IMR-90 (cell line): ENCODE measurements at regions not wholly inside any gene's neighbourhood (a gene's known extent, or its start where the extent isn't known, plus 50 kb on each side); places are given as distances from the start of the nearest gene placed in this dataset.
"Not testable (repeated sequence)": the region's sequence is repeated elsewhere in the genome, so short reads cannot be mapped to it uniquely, and the experiment has no call there.

Experiments
- ATAC-seq: fragments of 200-7000 bp; cut with Tn5 transposase; 2 replicates; pipeline ENCODE4 v1.9.1; 2020; ENCODE audit warnings: low read depth, mild to moderate bottlenecking, moderate library complexity
- BruUV-seq: library from RNA; stranded (reverse); fragments of 400-500 nt; replicated peaks from 2 replicates; lab custom pipeline; 2021; lab: Mats Ljungman, UMichigan
- CTCF ChIA-PET: fragments of 300-600 bp; formaldehyde crosslinking; extraction: SDS; loops from one replicate; lab custom pipeline; 2021; ENCODE audit warnings: antibody characterized with exemption; lab: Yijun Ruan, JAX
- POLR2A ChIA-PET: fragments of 300-600 bp; sonication (Branson Sonifier 250); formaldehyde crosslinking; loops from one replicate; lab custom pipeline; 2022; ENCODE audit warnings: antibody characterized with exemption; ENCODE audit not compliant: unreplicated experiment; lab: Charles Lee
- DNase-seq: peaks from one replicate; pipeline ENCODE4 v3.0.0; 2013
- H2AFZ ChIP-seq: replicated peaks from 2 replicates; pipeline ENCODE3; 2013; ENCODE audit warnings: low read length, mild to moderate bottlenecking; ENCODE audit not compliant: poor library complexity
- H2AK5ac ChIP-seq: 2 replicates; pipeline ENCODE4 v1.6.1; 2013; ENCODE audit warnings: low read depth, low read length, inconsistent platforms
- H2AK9ac ChIP-seq: replicated peaks from 2 replicates; pipeline ENCODE3; 2013; ENCODE audit warnings: mild to moderate bottlenecking, low read depth, low read length, moderate library complexity; ENCODE audit not compliant: poor library complexity
- H2BK120ac ChIP-seq: 2 replicates; pipeline ENCODE4 v1.6.1; 2013; ENCODE audit warnings: low read depth, low read length, inconsistent platforms
- H2BK15ac ChIP-seq: 3 replicates; pipeline ENCODE4 v1.6.1; 2013; ENCODE audit warnings: low read depth, low read length, inconsistent platforms
- H2BK20ac ChIP-seq: 2 replicates; pipeline ENCODE4 v1.6.1; 2013; ENCODE audit warnings: low read depth, mild to moderate bottlenecking, inconsistent platforms, low read length, moderate library complexity
- H2BK5ac ChIP-seq: 2 replicates; pipeline ENCODE4 v1.6.1; 2013; ENCODE audit warnings: mild to moderate bottlenecking, low read depth, low read length, inconsistent platforms; ENCODE audit not compliant: poor library complexity, severe bottlenecking
- H3K14ac ChIP-seq: replicated peaks from 2 replicates; pipeline ENCODE4 v1.6.1; 2013; ENCODE audit warnings: low read depth, low read length, inconsistent platforms
- H3K18ac ChIP-seq: 2 replicates; pipeline ENCODE4 v1.6.1; 2013; ENCODE audit warnings: low read depth, low read length, control low read depth
- H3K23ac ChIP-seq: 2 replicates; pipeline ENCODE4 v1.6.1; 2013; ENCODE audit warnings: low read depth, low read length, inconsistent platforms
- H3K27ac ChIP-seq: 2 replicates; pipeline ENCODE4 v1.5.1; 2013; ENCODE audit warnings: mild to moderate bottlenecking, control low read depth, low read length; ENCODE audit not compliant: insufficient read depth
- H3K27me3 ChIP-seq: 2 replicates; pipeline ENCODE4 v1.6.1; 2013; ENCODE audit warnings: low read length; ENCODE audit not compliant: control insufficient read depth, insufficient read depth
- H3K36me3 ChIP-seq: 2 replicates; pipeline ENCODE4 v1.6.1; 2013; ENCODE audit warnings: low read length, mixed read lengths; ENCODE audit not compliant: control insufficient read depth, insufficient read depth
- H3K4ac ChIP-seq: 2 replicates; pipeline ENCODE4 v1.6.1; 2013; ENCODE audit warnings: low read depth, low read length, inconsistent platforms
- H3K4me1 ChIP-seq: 2 replicates; pipeline ENCODE4 v1.6.1; 2013; ENCODE audit warnings: low read length, mixed read lengths; ENCODE audit not compliant: control insufficient read depth, insufficient read depth
- H3K4me2 ChIP-seq: 2 replicates; pipeline ENCODE4 v1.6.1; 2013; ENCODE audit warnings: low read depth, mild to moderate bottlenecking, control low read depth, low read length, moderate library complexity
- H3K4me3 ChIP-seq: 2 replicates; pipeline ENCODE4 v1.5.1; 2013; ENCODE audit warnings: low read depth, mild to moderate bottlenecking, control low read depth, low read length, moderate library complexity; ENCODE audit not compliant: insufficient read depth
- H3K56ac ChIP-seq: 2 replicates; pipeline ENCODE4 v1.6.1; 2013; ENCODE audit warnings: low read length, inconsistent platforms; ENCODE audit not compliant: insufficient read depth; ENCODE audit errors: extremely low read depth
- H3K79me1 ChIP-seq, 2 experiments: 2 replicates each; pipeline ENCODE4 v1.6.1; 2013; ENCODE audit warnings: low read length in 2 of 2, inconsistent platforms in 1 of 2, low read depth in 1 of 2
- H3K9ac ChIP-seq: 2 replicates; pipeline ENCODE4 v1.6.1; 2013; ENCODE audit warnings: low read depth, low read length, control low read depth
- H3K9me1 ChIP-seq: 2 replicates; pipeline ENCODE4 v1.6.1; 2013; ENCODE audit warnings: low read length, inconsistent platforms; ENCODE audit not compliant: insufficient read depth
- H3K9me3 ChIP-seq: 2 replicates; pipeline ENCODE4 v1.6.1; 2013; ENCODE audit warnings: low read length; ENCODE audit not compliant: control insufficient read depth, insufficient read depth
- H4K20me1 ChIP-seq: 2 replicates; pipeline ENCODE4 v1.6.1; 2013; ENCODE audit warnings: low read length, inconsistent platforms; ENCODE audit not compliant: insufficient read depth
- H4K5ac ChIP-seq: 2 replicates; pipeline ENCODE4 v1.6.1; 2013; ENCODE audit warnings: mild to moderate bottlenecking, low read depth, low read length, control low read depth
- H4K8ac ChIP-seq, 2 experiments: 2 replicates each; pipeline ENCODE4 v1.6.1; 2013; ENCODE audit warnings: low read depth in 2 of 2, low read length in 2 of 2, control low read depth in 1 of 2, inconsistent platforms in 1 of 2
- H4K91ac ChIP-seq: 2 replicates; pipeline ENCODE4 v1.6.1; 2013; ENCODE audit warnings: low read depth, low read length, inconsistent platforms; ENCODE audit not compliant: insufficient read depth
- WGBS, 2 experiments: methylation state at CpG; one replicate each; pipeline versions ENCODE4 v1.1.5 to v1.1.7; 2013; ENCODE audit warnings: missing lambda C conversion rate in 2 of 2; ENCODE audit not compliant: insufficient read length in 1 of 2; ENCODE audit errors: extremely low coverage in 2 of 2; 5-methylcytosine and 5-hydroxymethylcytosine counted together
- dilution Hi-C: fragments of 300-500 bp; cut with HindIII; formaldehyde crosslinking; loops from one replicate; pipeline ENCODE4 v1.14.3; 2018; ENCODE audit warnings: low sequenced_read_pairs; ENCODE audit not compliant: unreplicated experiment
- in situ Hi-C: fragments of 300-500 bp; cut with MboI; formaldehyde crosslinking; loops from 3 replicates; pipeline ENCODE4 v1.14.3; 2019; ENCODE audit warnings: low sequenced_read_pairs, inconsistent platforms, mixed read lengths
- intact Hi-C: fragments of 100-400 bp; cut with micrococcal nuclease; formaldehyde crosslinking; loops from 2 replicates; pipeline ENCODE4 v1.10.0; 2022

DNA sequence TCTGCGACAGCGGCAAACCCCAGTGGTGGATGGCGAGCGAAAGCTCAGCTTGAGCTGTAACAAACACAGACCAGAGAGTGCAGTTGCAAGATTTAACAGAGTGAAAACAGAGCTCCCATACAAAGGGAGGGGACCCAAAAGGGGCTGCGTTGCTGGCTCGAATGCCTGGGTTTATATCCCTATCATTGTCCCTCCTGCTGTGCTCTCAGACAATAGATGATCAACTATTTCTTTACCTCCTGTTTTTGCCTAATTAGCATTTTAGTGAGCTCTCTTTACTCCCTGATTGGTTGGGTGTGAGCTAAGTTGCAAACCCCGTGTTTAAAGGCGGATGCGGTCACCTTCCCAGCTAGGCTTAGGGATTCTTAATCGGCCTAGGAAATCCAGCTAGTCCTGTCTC, 1304.4 kb downstream of the ROBO2 start:
- ATAC-seq, H2AK9ac ChIP-seq, H2BK15ac ChIP-seq, H3K36me3 ChIP-seq, CTCF ChIA-PET, H3K27me3 ChIP-seq, H3K27ac ChIP-seq, H3K9me3 ChIP-seq, H4K8ac ChIP-seq, H4K91ac ChIP-seq, dilution Hi-C loops, H3K4me3 ChIP-seq, H2AFZ ChIP-seq, H4K20me1 ChIP-seq, H2BK120ac ChIP-seq, H2AK5ac ChIP-seq, H4K5ac ChIP-seq, H3K56ac ChIP-seq, H3K4ac ChIP-seq, H3K79me1 ChIP-seq, in situ Hi-C loops, H3K14ac ChIP-seq, H3K23ac ChIP-seq, H2BK5ac ChIP-seq, H2BK20ac ChIP-seq, H3K4me1 ChIP-seq, DNase-seq, BruUV-seq, H3K4me2 ChIP-seq, H3K9ac ChIP-seq, intact Hi-C loops, H3K18ac ChIP-seq, H3K9me1 ChIP-seq: not testable (repeated sequence)
- WGBS, 2 experiments: no CpG with 5 or more reads among the region's 10 CpGs
- POLR2A ChIA-PET: interaction anchor here (0.6 kb wide), 1 partner anchor 620 kb away, joined by 4 read pairs; no protein-coding TSS in a partner anchor
